Pancreas (tissue), 10 donors: ENCODE measurements at regions not wholly inside any gene's neighbourhood (a gene's known extent, or its start where the extent isn't known, plus 50 kb on each side); places are given as distances from the start of the nearest gene placed in this dataset.
A peak's percentile ranks its signal among the peaks of the same experiment; 100 is the strongest.
"Not testable (repeated sequence)": the region's sequence is repeated elsewhere in the genome, so short reads cannot be mapped to it uniquely, and the experiment has no call there.

Experiments
- ATAC-seq, 4 donors: fragments of 200-7000 bp; cut with Tn5 transposase; one replicate each; pipeline versions ENCODE4 v1.8.0 to v1.9.1; 2020; ENCODE audit warnings: mild to moderate bottlenecking in 4 of 4, moderate library complexity in 4 of 4
- DNase-seq, 6 donors: peaks; one replicate each; pipeline ENCODE4 v3.0.0-alpha.2; 2020
- FAIRE-seq: peaks from 2 replicates; lab custom pipeline; 2012; peaks lifted over from hg19 to GRCh38; lab: Jason Lieb, UNC
- H3K27ac ChIP-seq, 4 donors: fragments of 200-600 bp; sonication (generic); 1 replicate in 3 of 4; 2 replicates in 1 of 4; pipeline versions ENCODE4 v1.5.0 to v1.8.0; 2020
- H3K27me3 ChIP-seq, 4 donors: fragments of 200-600 bp; one replicate each; pipeline ENCODE4 v1.8.0; 2021
- H3K36me3 ChIP-seq, 3 donors: fragments of 200-600 bp; sonication (generic) in 1 of 3; one replicate each; pipeline versions ENCODE4 v1.5.0 to v1.8.0; 2020 to 2021
- H3K4me1 ChIP-seq, 3 donors: fragments of 200-600 bp; one replicate each; pipeline ENCODE4 v1.8.0; 2021
- H3K4me3 ChIP-seq, 4 donors: fragments of 200-600 bp; sonication (generic) in 2 of 4; one replicate each; pipeline versions ENCODE4 v1.5.0 to v1.8.0; 2020 to 2021
- H3K9me3 ChIP-seq, 4 donors: fragments of 200-600 bp; one replicate each; pipeline ENCODE4 v1.8.0; 2021
- CTCF ChIP-seq, 4 donors: fragments of 200-600 bp; sonication (generic) in 3 of 4; IDR thresholded peaks; one replicate each; pipeline versions ENCODE4 v1.5.0 to v1.8.0; 2021; ENCODE audit warnings: antibody characterized with exemption in 4 of 4
- WGBS, 2 donors: extraction: QIAGEN DNeasy Blood & Tissue Kit; methylation state at CpG; one replicate each; pipeline ENCODE4 v1.1.7; 2013; 5-methylcytosine and 5-hydroxymethylcytosine counted together
- intact Hi-C, 3 donors: fragments of 100-400 bp; cut with DNase I; formaldehyde crosslinking; loops; one replicate each; pipeline versions ENCODE4 v1.11.1 to v1.14.2; 2022
- donor health status: healthy with polysubstance abuse.
- donor health status: DM: no; HTN: no; CAD: no; lungs with moderate emphysema.
- donor health status: DM: no; HTN: no; CAD: no.
- donor health status: control.
- donor health status: control.
- donor health status: Bipolar disorder and iron deficiency.
- donor health status: DM: yes; HTN: yes; CAD: no.
- donor health status: DM: no; HTN: no; CAD: no.
- donor health status: DM: no; HTN: no; CAD: no.
- donor health status: DM: yes; HTN: yes; CAD: no.

GRCh38 chr3:69688400-69688799 is 50.9 kb upstream of the MITF start:
- Histone ChIP-seq H3K36me3 (no peaks in the 10 kb centered on the region), H3K27ac (no peak overlapping the region), H3K27me3 (no peaks in the 10 kb centered on the region), H3K4me1 (no peaks in the 10 kb centered on the region), H3K9me3 (no peaks in the 10 kb centered on the region), H3K4me3 (no peak overlapping the region)
- TF ChIP-seq CTCF (IDR thresholded peaks at IDR 0.05) = no peak
- DNase-seq (no peak), ATAC-seq (no peak), FAIRE-seq (no peak)
- 58 to 80% methylated on average over 1 of the region's 1 CpG for WGBS, 2 donors
- intact Hi-C loops = no loop called here

- Histone ChIP-seq H3K4me1 (no peaks in the 10 kb centered on the region), H3K9me3 (no peaks in the 10 kb centered on the region), H3K27me3 (no peaks in the 10 kb centered on the region), H3K4me3 (no peak overlapping the region), H3K36me3 (no peaks in the 10 kb centered on the region), H3K27ac (no peak overlapping the region)
- no peak for TF ChIP-seq CTCF (IDR thresholded peaks at IDR 0.05)
- no peak for ATAC-seq
- intact Hi-C loops = no loop called here
- WGBS, 2 donors = 80 to 85% methylated on average over 5 of the region's 5 CpGs
- DNase-seq = no peak
- no peak for FAIRE-seq
Measured at GRCh38 chr3:69687641-69688040, 51.6 kb upstream of the MITF start.

GRCh38 chr3:69686056-69686455 is 53.2 kb upstream of the MITF start:
- Histone ChIP-seq H3K27ac (no peak overlapping the region), H3K27me3 (no peaks in the 10 kb centered on the region), H3K4me3 (no peak overlapping the region), H3K36me3 (no peaks in the 10 kb centered on the region), H3K9me3 (no peaks in the 10 kb centered on the region), H3K4me1 (no peaks in the 10 kb centered on the region)
- FAIRE-seq (no peak), ATAC-seq (no peak), DNase-seq (no peak)
- WGBS, 2 donors = 85 to 91% methylated on average over 3 of the region's 3 CpGs
- TF ChIP-seq CTCF (IDR thresholded peaks at IDR 0.05) = no peak
- intact Hi-C loops = no loop called here

GRCh38 chr3:69684309-69684961 is 54.8 kb upstream of the MITF start:
- no peak for TF ChIP-seq CTCF (IDR thresholded peaks at IDR 0.05)
- Histone ChIP-seq H3K9me3 (no peaks in the 10 kb centered on the region), H3K36me3 (no peaks in the 10 kb centered on the region), H3K27me3 (no peaks in the 10 kb centered on the region), H3K27ac (no peak overlapping the region), H3K4me1 (no peaks in the 10 kb centered on the region), H3K4me3 (no peak overlapping the region)
- intact Hi-C loops = no loop called here
- WGBS, 2 donors = 81 to 91% methylated on average over 2 of the region's 2 CpGs
- no peak for ATAC-seq
- FAIRE-seq = no peak
- DNase-seq = no peak

GRCh38 chr3:69683082-69683806 is 56.0 kb upstream of the MITF start:
- WGBS, 2 donors = 46 to 56% methylated on average over 4 of the region's 4 CpGs
- Histone ChIP-seq H3K27ac (no peak overlapping the region), H3K27me3 (no peaks in the 10 kb centered on the region), H3K9me3 (no peaks in the 10 kb centered on the region), H3K4me1 (no peaks in the 10 kb centered on the region), H3K36me3 (no peaks in the 10 kb centered on the region), H3K4me3 (no peak overlapping the region)
- no peak for DNase-seq
- intact Hi-C loops = no loop called here
- no peak for TF ChIP-seq CTCF (IDR thresholded peaks at IDR 0.05)
- no peak for ATAC-seq
- peak; percentile 5 for FAIRE-seq

GRCh38 chr3:69677456-69677855 is 61.8 kb upstream of the MITF start:
- ATAC-seq, H3K36me3 ChIP-seq, H3K4me3 ChIP-seq, FAIRE-seq, H3K4me1 ChIP-seq, H3K27ac ChIP-seq, H3K27me3 ChIP-seq, intact Hi-C loops, H3K9me3 ChIP-seq: not testable (repeated sequence)
- peak in 1 of 6 donors; percentile 42 for DNase-seq
- WGBS, 2 donors = 92 to 97% methylated on average over 17 to 29 of the region's 30 CpGs
